Kidney tubule cell (primary cell): ENCODE measurements at regions not wholly inside any gene's neighbourhood (a gene's known extent, or its start where the extent isn't known, plus 50 kb on each side); places are given as distances from the start of the nearest gene placed in this dataset.
"Not testable (repeated sequence)": the region's sequence is repeated elsewhere in the genome, so short reads cannot be mapped to it uniquely, and the experiment has no call there.

Experiments
- DNase-seq: peaks from one replicate; pipeline ENCODE4 v3.0.0-alpha.2; 2018; ENCODE audit warnings: low spot score

DNA sequence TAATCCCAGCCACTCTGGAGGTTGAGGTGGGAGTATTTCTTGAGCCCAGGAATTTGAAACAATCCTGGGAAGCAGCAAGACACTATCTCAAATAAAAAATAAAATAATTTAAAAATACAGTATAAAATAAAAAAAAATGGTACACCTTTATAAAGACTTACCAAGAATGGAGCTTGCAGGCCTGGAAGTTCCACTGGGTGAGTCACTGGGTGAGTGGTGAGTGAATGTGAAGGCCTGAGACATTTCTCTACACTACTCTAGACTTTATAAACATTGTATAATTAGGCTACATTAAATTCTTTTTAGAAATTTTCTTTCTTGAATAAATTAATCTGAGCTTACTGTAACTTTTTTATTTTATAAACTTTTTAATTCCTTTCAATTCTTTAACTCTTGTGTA is 609.1 kb upstream of the BCHE start:
- DNase-seq: peak; percentile 36

GRCh38 chr3:166445865-166446264 is 608.6 kb upstream of the BCHE start:
- DNase-seq: no peak

DNA sequence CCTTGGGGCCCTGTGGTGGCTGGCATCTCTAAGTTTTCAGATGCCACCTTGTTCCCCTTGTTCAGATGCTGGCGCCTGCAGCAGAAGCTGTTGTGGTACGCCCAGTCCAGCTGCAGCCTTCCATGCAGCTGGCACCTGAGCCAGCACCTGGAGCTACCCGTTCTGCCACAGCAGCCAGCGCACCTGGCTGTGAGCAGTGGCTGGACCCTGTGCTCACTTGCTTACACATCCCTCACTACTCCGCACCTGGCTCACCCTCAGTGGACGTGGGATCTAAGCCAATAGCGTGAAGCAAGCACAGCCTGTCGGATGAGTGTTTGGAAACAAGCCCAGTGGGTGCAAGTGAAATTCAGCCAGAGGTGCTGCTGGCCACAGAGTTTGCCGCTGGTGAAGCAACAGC is 607.5 kb upstream of the BCHE start:
- no peak for DNase-seq

GRCh38 chr3:166444336-166444735 is 607.1 kb upstream of the BCHE start:
- peak; percentile 49 for DNase-seq

DNA sequence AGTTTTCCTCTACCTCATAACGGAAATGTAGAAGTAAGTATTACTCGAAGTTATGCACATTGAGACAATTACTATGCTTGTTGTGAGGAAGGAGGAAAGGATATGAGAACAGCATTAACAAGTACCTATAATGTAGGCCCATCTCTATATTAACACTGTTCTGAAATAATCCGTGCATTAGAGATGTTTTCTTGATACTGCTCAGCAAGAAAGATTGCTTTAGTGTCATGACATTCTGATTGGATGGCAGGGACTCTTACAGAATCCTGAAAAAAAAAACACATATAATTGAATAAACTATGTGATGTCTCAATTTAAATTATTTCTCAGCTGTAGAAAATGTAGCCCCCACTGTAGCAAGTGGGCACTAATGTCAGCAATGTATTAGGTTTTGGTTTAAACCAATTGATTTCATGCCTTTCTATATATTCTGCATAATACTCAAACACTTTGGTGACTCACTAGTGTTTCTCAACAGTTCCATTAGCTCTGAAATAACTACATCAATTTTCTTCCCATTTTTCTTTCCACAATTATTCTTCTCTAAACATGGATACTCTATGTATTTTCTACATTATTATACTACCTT is 598.3 kb upstream of the BCHE start:
- no peak for DNase-seq

GRCh38 chr3:166433060-166433459 is 595.8 kb upstream of the BCHE start:
- DNase-seq: no peak

GRCh38 chr3:166425900-166426611 is 588.8 kb upstream of the BCHE start:
- no peak for DNase-seq

DNA sequence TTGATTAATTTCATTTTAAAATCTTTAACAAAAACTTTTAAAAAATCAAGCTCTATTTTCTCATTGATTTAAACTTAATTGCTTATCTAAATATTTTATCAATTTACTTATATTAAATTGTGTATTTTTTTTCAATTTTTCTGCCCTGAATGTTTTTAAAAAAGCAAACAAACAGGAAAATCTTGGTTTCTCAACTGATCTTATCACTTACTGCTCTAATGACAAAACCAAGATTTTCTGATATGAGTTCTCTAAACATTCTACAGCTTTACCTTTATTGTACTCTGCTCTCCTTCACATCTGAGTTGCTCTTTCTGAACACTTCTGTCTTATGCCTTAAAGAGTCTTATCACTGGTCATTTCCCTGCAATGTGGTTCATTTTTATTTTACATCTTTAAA is 587.8 kb upstream of the BCHE start:
- DNase-seq: no peak

- DNase-seq: not testable (repeated sequence)
Observed at GRCh38 chr3:166423824-166424513, 586.7 kb upstream of the BCHE start.

- no peak for DNase-seq
Observed at GRCh38 chr3:166422556-166422955, 585.3 kb upstream of the BCHE start.

- DNase-seq: no peak
Observed at GRCh38 chr3:166420071-166420470, 582.8 kb upstream of the BCHE start.

DNA sequence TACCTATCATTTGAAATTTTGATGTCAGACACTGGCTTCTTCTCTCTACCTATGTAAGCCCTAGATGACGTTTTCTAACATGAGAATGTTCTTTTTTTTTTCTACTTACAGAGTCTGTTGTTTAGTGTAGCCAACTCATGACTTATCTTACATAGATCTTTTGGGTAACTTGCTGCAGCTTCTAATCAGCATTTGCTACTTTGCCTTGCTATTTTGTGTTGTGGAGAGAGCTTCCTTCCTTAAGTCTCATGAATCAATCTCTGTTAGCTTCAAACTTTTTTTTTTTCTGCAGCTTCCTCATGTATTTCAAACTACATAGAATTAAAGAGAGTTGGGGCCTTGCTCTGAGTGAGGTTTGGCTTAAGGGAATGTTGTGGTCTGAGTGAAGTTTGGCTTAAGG is 568.7 kb upstream of the BCHE start:
- no peak for DNase-seq

- no peak for DNase-seq
Observed at GRCh38 chr3:166405465-166405864, 568.2 kb upstream of the BCHE start.

DNA sequence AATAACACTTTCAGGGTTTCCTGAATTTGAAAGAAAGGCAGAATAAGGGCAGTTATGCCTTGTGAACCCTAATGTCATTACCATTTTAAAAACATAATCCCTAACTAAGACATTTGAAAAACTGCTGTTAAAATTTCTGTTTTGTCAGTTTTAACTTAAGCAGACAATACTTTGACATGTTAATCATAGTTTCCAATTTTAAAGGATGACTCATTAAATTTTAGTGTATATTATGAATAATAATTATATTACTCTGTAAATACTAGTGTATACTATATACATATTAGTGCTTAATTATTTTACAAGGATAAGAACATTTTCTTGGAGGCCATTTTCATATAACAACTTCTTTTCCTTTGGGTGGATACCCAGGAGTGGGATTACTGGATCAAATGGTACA is 553.1 kb upstream of the BCHE start:
- no peak for DNase-seq

DNA sequence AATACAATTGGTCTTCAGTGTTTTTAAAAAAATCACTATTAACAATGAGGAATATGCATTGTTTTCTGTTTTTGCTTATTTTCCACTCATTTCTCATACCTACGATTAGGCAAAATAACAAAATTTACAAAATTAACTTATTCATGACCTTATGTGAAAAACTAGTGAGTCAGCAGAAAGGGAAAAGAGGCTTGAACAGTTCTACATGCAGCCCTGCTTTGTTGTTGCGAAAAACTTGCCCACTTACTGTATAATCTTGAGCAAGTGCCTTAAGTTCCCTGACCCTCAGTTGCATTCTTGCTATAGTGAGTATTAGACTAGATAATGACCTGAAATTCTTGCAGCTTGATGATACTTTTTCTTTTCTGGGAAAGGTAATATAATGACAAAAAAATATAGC is 551.1 kb upstream of the BCHE start:
- DNase-seq: no peak

- no peak for DNase-seq
Observed at GRCh38 chr3:166372571-166373106, 535.4 kb upstream of the BCHE start.

GRCh38 chr3:166367947-166368533 is 530.8 kb upstream of the BCHE start:
- peak; percentile 19 for DNase-seq

- no peak for DNase-seq
Observed at GRCh38 chr3:166362698-166363097, 525.5 kb upstream of the BCHE start.

GRCh38 chr3:166360720-166361119 is 523.5 kb upstream of the BCHE start:
- DNase-seq: no peak

GRCh38 chr3:166351461-166351860 is 514.2 kb upstream of the BCHE start:
- no peak for DNase-seq

DNA sequence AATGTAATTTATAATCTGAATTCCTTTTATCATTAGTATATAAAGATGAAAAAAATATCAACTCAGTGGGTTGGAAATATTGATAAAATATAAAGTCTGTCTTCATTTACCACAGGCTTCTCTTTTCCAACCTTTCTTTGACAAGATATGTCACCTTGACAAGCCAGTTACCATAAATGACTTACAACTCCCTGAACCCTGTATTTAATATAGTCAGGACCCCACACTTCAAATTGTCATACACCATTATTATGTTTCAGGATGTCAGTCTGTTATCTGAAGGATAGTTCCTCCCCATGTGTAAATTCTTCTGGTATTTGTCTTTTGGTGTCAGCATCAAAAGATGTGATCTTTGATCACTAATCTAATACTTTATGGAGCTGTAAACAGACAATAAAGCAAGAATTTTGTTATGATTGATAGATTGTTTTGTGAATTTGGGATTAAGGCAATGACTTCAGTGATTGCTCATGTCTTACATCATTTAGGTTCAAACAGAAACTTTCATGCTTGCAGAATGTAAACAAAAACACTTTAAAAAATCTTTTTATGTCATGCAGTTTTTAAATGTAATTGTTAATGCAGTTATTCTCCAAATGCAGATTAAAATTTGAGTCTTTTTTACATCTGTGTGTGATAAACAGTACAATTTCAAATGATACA is 503.5 kb upstream of the BCHE start:
- DNase-seq: no peak

GRCh38 chr3:166324401-166324800 is 487.2 kb upstream of the BCHE start:
- no peak for DNase-seq
